CD4-positive, alpha-beta T cell (primary cell): ENCODE measurements at regions not wholly inside any gene's neighbourhood (a gene's known extent, or its start where the extent isn't known, plus 50 kb on each side); places are given as distances from the start of the nearest gene placed in this dataset.

Experiments used
- ATAC-seq: fragments of 200-7000 bp; cut with Tn5 transposase; one replicate; pipeline ENCODE4 v1.10.0; 2022; ENCODE audit warnings: mild to moderate bottlenecking; ENCODE audit not compliant: poor library complexity
- CTCF ChIA-PET: fragments of 350-600 bp; sonication (Branson Sonifier 250); formaldehyde crosslinking; loops from one replicate; lab custom pipeline; 2021; ENCODE audit warnings: antibody characterized with exemption, inconsistent platforms; lab: Charles Lee
- POLR2A ChIA-PET: fragments of 350-600 bp; sonication (Branson Sonifier 250); formaldehyde crosslinking; loops from one replicate; lab custom pipeline; 2021; ENCODE audit warnings: antibody characterized with exemption, inconsistent platforms; lab: Charles Lee
- DNase-seq, 14 experiments: peaks; one replicate each; pipeline ENCODE4 v3.0.0-alpha.2; 2013 to 2020; ENCODE audit warnings: mixed read lengths in 2 of 14
- H3K27ac ChIP-seq, 2 donors: one replicate each; pipeline versions ENCODE4 v1.5.1 to v1.7.0; 2013; ENCODE audit warnings: low read length in 2 of 2, low read depth in 1 of 2, mild to moderate bottlenecking in 1 of 2
- H3K27me3 ChIP-seq, 2 experiments: 1 replicate in 1 of 2; 2 replicates in 1 of 2; pipeline versions ENCODE4 v1.6.1 to v1.7.0; 2013; ENCODE audit warnings: low read length in 2 of 2, control low read depth in 1 of 2, mild to moderate bottlenecking in 1 of 2, moderate library complexity in 1 of 2; ENCODE audit not compliant: insufficient read depth in 2 of 2, control insufficient read depth in 1 of 2
- H3K36me3 ChIP-seq: one replicate; pipeline ENCODE4 v1.6.1; 2013; ENCODE audit warnings: low read length, control low read depth; ENCODE audit not compliant: insufficient read depth
- H3K4me1 ChIP-seq: one replicate; pipeline ENCODE4 v1.6.1; 2013; ENCODE audit warnings: low read length, control low read depth; ENCODE audit not compliant: insufficient read depth
- H3K4me3 ChIP-seq: one replicate; pipeline ENCODE4 v1.5.1; 2013; ENCODE audit warnings: mild to moderate bottlenecking, low read length, moderate library complexity
- H3K9me3 ChIP-seq, 2 experiments: 1 replicate in 1 of 2; 2 replicates in 1 of 2; pipeline versions ENCODE4 v1.6.1 to v1.7.0; 2013; ENCODE audit warnings: low read length in 2 of 2, mild to moderate bottlenecking in 2 of 2, control low read depth in 1 of 2, moderate library complexity in 1 of 2; ENCODE audit not compliant: control insufficient read depth in 1 of 2, insufficient read depth in 1 of 2
- H3K27ac Mint-ChIP-seq: one replicate; pipeline ENCODE4 v1.8.0; 2020; ENCODE audit warnings: mixed read lengths
- H3K27me3 Mint-ChIP-seq: one replicate; pipeline ENCODE4 v1.8.0; 2021; ENCODE audit warnings: mixed read lengths
- H3K36me3 Mint-ChIP-seq: one replicate; pipeline ENCODE4 v1.8.0; 2021; ENCODE audit warnings: low read depth, mixed read lengths
- H3K4me1 Mint-ChIP-seq: one replicate; pipeline ENCODE4 v1.8.0; 2021; ENCODE audit warnings: low read depth, mixed read lengths
- H3K4me3 Mint-ChIP-seq: one replicate; pipeline ENCODE4 v1.8.0; 2020; ENCODE audit warnings: mild to moderate bottlenecking, mixed read lengths
- H3K9me3 Mint-ChIP-seq: one replicate; pipeline ENCODE4 v1.8.0; 2020; ENCODE audit warnings: mixed read lengths
- CTCF ChIP-seq: fragments of 200-600 bp; IDR thresholded peaks from one replicate; pipeline ENCODE4 v1.8.0; 2022; ENCODE audit warnings: antibody characterized with exemption, mild to moderate bottlenecking
- intact Hi-C, 2 experiments: fragments of 100-400 bp; cut with DNase I in 1 of 2; cut with micrococcal nuclease in 1 of 2; formaldehyde crosslinking; loops; one replicate each; pipeline versions ENCODE4 v1.15.1 to v1.9.0; 2023 to 2025; cut with DNase I, micrococcal nuclease

GRCh38 chr11:10641912-10642697 is 51.5 kb downstream of the IRAG1 start:
- H3K27me3 ChIP-seq, result no peaks in the 10 kb centered on the region
- Mint-ChIP-seq H3K4me3 (no peak overlapping the region), H3K36me3 (no peaks in the 10 kb centered on the region), H3K27ac (no peak overlapping the region), H3K9me3 (no peaks in the 10 kb centered on the region), H3K27me3 (no peaks in the 10 kb centered on the region), H3K4me1 (no peaks in the 10 kb centered on the region)
- H3K27ac ChIP-seq, result no peak overlapping the region
- H3K4me3 ChIP-seq, result no peak overlapping the region
- DNase-seq (no peak), ATAC-seq (no peak)
- H3K4me1 ChIP-seq, result no peaks in the 10 kb centered on the region
- no peak for TF ChIP-seq CTCF
- no peaks in the 10 kb centered on the region for H3K9me3 ChIP-seq
- ChIA-PET CTCF (interaction anchor here (0.7 kb wide), 1 partner anchor 290 kb away, joined by 3 read pairs; no protein-coding TSS in a partner anchor), POLR2A (no interaction called here)
- H3K36me3 ChIP-seq, result no peaks in the 10 kb centered on the region
- intact Hi-C loops, result no loop called here

- no peak overlapping the region for H3K27ac Mint-ChIP-seq
- no peaks in the 10 kb centered on the region for H3K27me3 Mint-ChIP-seq
- H3K4me3 Mint-ChIP-seq, result no peak overlapping the region
- H3K27ac ChIP-seq, result no peak overlapping the region
- no peak for TF ChIP-seq CTCF
- no peaks in the 10 kb centered on the region for H3K9me3 ChIP-seq
- H3K4me1 Mint-ChIP-seq, result no peaks in the 10 kb centered on the region
- ATAC-seq (no peak), DNase-seq (no peak)
- H3K4me3 ChIP-seq, result no peak overlapping the region
- intact Hi-C loops, result no loop called here
- ChIA-PET POLR2A (no interaction called here), CTCF (no interaction called here)
- H3K27me3 ChIP-seq, result no peaks in the 10 kb centered on the region
- H3K9me3 Mint-ChIP-seq, result no peaks in the 10 kb centered on the region
- H3K36me3 Mint-ChIP-seq, result no peaks in the 10 kb centered on the region
- no peaks in the 10 kb centered on the region for H3K4me1 ChIP-seq
- no peaks in the 10 kb centered on the region for H3K36me3 ChIP-seq
These were observed 52.2 kb downstream of the IRAG1 start for GRCh38 chr11:10641177-10641911.

GRCh38 chr11:10640308-10640707 is 53.2 kb downstream of the IRAG1 start:
- no peaks in the 10 kb centered on the region for H3K27me3 Mint-ChIP-seq
- no peak for DNase-seq
- Histone ChIP-seq H3K9me3 (no peaks in the 10 kb centered on the region), H3K4me1 (no peaks in the 10 kb centered on the region), H3K27ac (no peak overlapping the region), H3K4me3 (no peak overlapping the region), H3K27me3 (no peaks in the 10 kb centered on the region), H3K36me3 (no peaks in the 10 kb centered on the region)
- H3K9me3 Mint-ChIP-seq, result no peaks in the 10 kb centered on the region
- ChIA-PET POLR2A (no interaction called here), CTCF (no interaction called here)
- H3K4me3 Mint-ChIP-seq, result no peak overlapping the region
- no peak for ATAC-seq
- no peak for TF ChIP-seq CTCF
- no peaks in the 10 kb centered on the region for H3K36me3 Mint-ChIP-seq
- intact Hi-C loops, result no loop called here
- no peaks in the 10 kb centered on the region for H3K4me1 Mint-ChIP-seq
- no peak overlapping the region for H3K27ac Mint-ChIP-seq
